WERI-Rb-1 (cell line): ENCODE measurements at regions not wholly inside any gene's neighbourhood (a gene's known extent, or its start where the extent isn't known, plus 50 kb on each side); places are given as distances from the start of the nearest gene placed in this dataset.

Source experiments
- DNase-seq: peaks from one replicate; pipeline ENCODE4 v3.0.0-alpha.2; 2020
- H3K27ac ChIP-seq: fragments of 250-450 bp; sonication (Bioruptor Pico); 2 replicates; pipeline ENCODE4 v1.5.1; 2020; ENCODE audit warnings: mild to moderate bottlenecking, moderate library complexity
- H3K27me3 ChIP-seq: fragments of 250-450 bp; sonication (Bioruptor Pico); 2 replicates; pipeline ENCODE4 v1.5.1; 2021; ENCODE audit warnings: mild to moderate bottlenecking, low read depth, moderate library complexity; ENCODE audit not compliant: insufficient read depth, severe bottlenecking
- H3K36me3 ChIP-seq: fragments of 250-450 bp; sonication (Bioruptor Pico); 2 replicates; pipeline ENCODE4 v1.5.1; 2020; ENCODE audit warnings: mild to moderate bottlenecking, moderate library complexity
- H3K4me3 ChIP-seq: 2 replicates; pipeline ENCODE4 v1.5.1; 2011; ENCODE audit warnings: low read depth, mild to moderate bottlenecking, control low read depth, low read length
- H3K9me3 ChIP-seq: fragments of 250-450 bp; sonication (Bioruptor Pico); 2 replicates; pipeline ENCODE4 v1.5.1; 2021; ENCODE audit warnings: mild to moderate bottlenecking, moderate library complexity; ENCODE audit not compliant: severe bottlenecking
- TF ChIP-seq, protein P1 (sequence below): IDR thresholded peaks from 2 replicates; pipeline ENCODE4 v1.5.1; 2011; ENCODE audit warnings: low read depth, mild to moderate bottlenecking, control low read depth, inconsistent platforms, low read length

DNA sequence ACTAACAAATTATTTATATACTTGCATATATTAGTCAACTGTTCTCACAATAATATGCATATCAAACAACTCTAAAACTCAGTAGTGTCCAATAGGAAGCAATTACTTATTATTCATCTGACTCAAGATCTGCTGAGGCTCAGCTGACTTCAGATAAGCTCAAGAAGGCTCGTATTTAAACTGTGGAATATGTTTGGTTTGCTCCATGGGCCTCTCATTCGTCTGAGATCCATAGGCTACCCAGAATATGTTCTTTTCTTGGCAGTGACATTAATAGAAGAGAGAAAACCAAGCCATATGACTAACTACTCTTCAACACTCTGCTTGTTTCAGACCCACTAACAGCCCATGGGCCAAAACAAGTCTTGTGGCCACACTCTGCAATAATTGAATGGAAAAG is 107.7 kb upstream of the MAP2 start:
- Histone ChIP-seq H3K27me3 (no peaks in the 10 kb centered on the region), H3K36me3 (no peaks in the 10 kb centered on the region), H3K4me3 (no peak overlapping the region), H3K9me3 (no peaks in the 10 kb centered on the region), H3K27ac (no peak overlapping the region)
- TF ChIP-seq, protein P1, sequence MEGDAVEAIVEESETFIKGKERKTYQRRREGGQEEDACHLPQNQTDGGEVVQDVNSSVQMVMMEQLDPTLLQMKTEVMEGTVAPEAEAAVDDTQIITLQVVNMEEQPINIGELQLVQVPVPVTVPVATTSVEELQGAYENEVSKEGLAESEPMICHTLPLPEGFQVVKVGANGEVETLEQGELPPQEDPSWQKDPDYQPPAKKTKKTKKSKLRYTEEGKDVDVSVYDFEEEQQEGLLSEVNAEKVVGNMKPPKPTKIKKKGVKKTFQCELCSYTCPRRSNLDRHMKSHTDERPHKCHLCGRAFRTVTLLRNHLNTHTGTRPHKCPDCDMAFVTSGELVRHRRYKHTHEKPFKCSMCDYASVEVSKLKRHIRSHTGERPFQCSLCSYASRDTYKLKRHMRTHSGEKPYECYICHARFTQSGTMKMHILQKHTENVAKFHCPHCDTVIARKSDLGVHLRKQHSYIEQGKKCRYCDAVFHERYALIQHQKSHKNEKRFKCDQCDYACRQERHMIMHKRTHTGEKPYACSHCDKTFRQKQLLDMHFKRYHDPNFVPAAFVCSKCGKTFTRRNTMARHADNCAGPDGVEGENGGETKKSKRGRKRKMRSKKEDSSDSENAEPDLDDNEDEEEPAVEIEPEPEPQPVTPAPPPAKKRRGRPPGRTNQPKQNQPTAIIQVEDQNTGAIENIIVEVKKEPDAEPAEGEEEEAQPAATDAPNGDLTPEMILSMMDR = no peak
- DNase-seq = no peak

DNA sequence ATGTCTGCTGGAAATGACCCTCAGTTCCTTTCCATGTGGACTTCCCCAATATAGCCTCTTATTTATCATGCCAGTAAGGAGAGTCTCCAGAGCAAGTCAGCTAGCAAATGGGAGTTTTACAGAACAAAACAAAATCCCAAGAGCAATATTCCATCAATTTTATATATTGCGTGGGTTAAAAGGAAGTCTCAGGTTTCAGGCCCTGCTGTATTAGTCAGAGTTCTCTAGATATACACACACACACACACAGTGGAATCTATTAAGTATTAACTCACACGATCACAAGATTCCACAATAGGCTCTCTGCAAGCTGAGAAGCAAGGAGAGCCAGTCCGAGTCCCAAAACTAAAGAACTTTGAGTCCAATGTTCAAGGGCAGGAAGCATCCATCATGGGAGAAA is 102.8 kb upstream of the MAP2 start:
- TF ChIP-seq, protein P1 = no peak
- H3K4me3 ChIP-seq = no peak overlapping the region

DNA sequence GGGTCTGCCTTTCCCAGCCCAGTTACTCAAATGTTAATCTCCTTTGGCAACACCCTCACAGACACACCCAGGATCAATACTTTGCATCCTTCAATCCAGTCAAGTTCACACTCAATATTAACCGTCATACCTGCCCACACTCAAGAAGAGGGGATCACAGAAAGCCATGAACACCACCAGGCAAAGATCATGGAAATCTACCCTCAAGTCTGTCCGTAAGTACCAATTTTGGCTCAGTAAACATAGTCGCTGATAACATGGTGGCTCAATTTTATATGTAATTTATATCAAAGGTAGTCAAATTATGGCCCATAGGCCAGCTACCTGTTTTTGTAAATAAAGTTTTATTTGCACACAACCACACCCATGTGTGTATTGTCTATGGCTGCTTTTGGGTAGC is 102.3 kb upstream of the MAP2 start:
- TF ChIP-seq, protein P1 = no peak
- no peak overlapping the region for H3K4me3 ChIP-seq

More for the DNA sequence above, 102.8 kb upstream of the MAP2 start:
- Histone ChIP-seq H3K9me3 (no peaks in the 10 kb centered on the region), H3K27ac (no peak overlapping the region), H3K36me3 (no peaks in the 10 kb centered on the region), H3K27me3 (no peaks in the 10 kb centered on the region)
- DNase-seq = no peak

DNA sequence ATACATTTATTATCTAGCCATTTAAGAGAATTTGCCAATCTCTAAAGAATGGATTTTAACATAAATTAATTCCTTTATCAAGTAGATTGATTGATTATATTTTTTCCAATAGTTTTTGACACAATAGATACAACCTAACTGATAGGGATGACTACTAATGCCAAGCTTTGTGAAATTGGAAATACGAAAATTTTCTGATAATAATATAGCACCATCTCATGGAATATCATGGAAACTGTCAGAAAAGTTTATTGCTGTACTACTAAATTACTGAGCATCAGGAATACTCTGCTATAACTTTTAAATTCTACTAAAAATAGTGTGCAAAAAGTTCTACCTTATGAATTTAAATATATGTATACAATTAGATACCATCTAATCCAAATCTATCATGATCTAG is 101.8 kb upstream of the MAP2 start:
- Histone ChIP-seq H3K27ac (no peak overlapping the region), H3K36me3 (no peaks in the 10 kb centered on the region), H3K9me3 (no peaks in the 10 kb centered on the region), H3K4me3 (no peak overlapping the region), H3K27me3 (no peaks in the 10 kb centered on the region)
- no peak for DNase-seq
- TF ChIP-seq, protein P1 = no peak

More for the DNA sequence above, 102.3 kb upstream of the MAP2 start:
- Histone ChIP-seq H3K27me3 (no peaks in the 10 kb centered on the region), H3K9me3 (no peaks in the 10 kb centered on the region), H3K36me3 (no peaks in the 10 kb centered on the region), H3K27ac (no peak overlapping the region)
- no peak for DNase-seq

DNA sequence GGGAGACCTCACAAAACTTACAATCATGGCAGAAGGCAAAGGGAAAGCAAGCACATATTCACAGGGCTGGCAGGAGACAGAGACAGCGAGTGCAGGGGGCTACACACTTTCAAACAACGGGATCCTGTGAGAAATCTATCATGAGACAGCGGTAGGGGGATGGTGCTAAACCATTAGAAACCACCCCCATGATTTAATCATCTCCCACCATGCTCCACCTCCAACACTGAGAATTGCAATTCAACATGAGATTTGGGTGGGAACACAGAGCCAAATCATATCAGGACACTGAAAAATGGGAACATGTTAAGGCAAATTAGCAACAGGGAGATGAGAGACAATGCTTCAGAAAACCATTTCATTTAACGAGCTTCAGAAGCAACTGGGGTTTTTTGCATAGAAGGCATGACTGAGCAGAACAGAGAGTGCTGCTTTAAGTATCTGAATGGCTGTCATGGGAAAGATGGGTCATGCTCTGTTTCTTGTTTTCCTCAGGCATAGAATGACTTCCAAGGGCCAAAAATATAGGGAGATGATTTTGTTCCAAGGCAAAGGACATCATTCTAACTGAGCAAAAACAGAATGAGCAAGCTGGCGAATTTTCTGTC is 100.8 kb upstream of the MAP2 start:
- H3K4me3 ChIP-seq = no peak overlapping the region
- no peaks in the 10 kb centered on the region for H3K27me3 ChIP-seq
- TF ChIP-seq, protein P1 = no peak
- no peaks in the 10 kb centered on the region for H3K36me3 ChIP-seq
- no peak for DNase-seq
- H3K27ac ChIP-seq = no peak overlapping the region
- H3K9me3 ChIP-seq = no peaks in the 10 kb centered on the region

DNA sequence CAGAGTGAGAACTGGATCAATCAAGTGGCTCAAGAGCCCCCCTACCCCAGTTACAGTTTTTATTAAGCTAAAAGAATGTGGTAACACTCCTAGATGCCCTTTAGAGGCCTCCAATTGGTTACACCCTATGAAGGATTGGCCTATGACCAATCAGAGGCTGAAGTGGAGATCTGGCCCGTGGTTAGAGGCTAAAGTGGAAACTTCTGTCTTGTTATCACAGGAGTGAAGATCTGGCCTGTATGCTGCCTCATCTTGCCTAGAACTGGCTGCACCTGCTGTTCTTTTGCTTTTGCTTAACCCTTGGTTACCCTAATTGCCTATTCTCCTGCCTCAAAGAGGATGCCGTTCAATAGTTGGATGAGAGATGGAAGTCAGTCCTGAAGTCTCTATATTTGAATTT is 100.1 kb upstream of the MAP2 start:
- Histone ChIP-seq H3K27me3 (no peaks in the 10 kb centered on the region), H3K9me3 (no peaks in the 10 kb centered on the region), H3K27ac (no peak overlapping the region), H3K36me3 (no peaks in the 10 kb centered on the region), H3K4me3 (no peak overlapping the region)
- DNase-seq = no peak
- TF ChIP-seq, protein P1 = no peak
